ENCODE measurements at regions not wholly inside any gene's neighbourhood (a gene's known extent, or its start where the extent isn't known, plus 50 kb on each side); places are given as distances from the start of the nearest gene placed in this dataset.

GRCh38 chr7:50214126-50214670 is 90.3 kb upstream of the IKZF1 start:
- FAIRE-seq (no peak), DNase-seq (ENCODE audit: low read depth, low spot score) (no peak)
- Histone ChIP-seq H3K79me2 (ENCODE audit: control insufficient read depth, insufficient read depth, low read length) (no peaks in the 10 kb centered on the region), H3K9ac (ENCODE audit: control insufficient read depth, extremely low read depth, insufficient read depth, low read length) (no peak overlapping the region), H3K9me1 (ENCODE audit: control insufficient read depth, extremely low read depth, insufficient read depth, low read length) (no peaks in the 10 kb centered on the region), H3K4me3 (ENCODE audit: control insufficient read depth in 2 of 3, extremely low read depth in 1 of 3, insufficient read depth in 2 of 3, low read depth in 1 of 3, low read length in 3 of 3) (no peak overlapping the region), H3K36me3 (ENCODE audit: control insufficient read depth in 2 of 2, extremely low read depth in 1 of 2, insufficient read depth in 2 of 2, low read length in 2 of 2) (no peaks in the 10 kb centered on the region), H2AFZ (ENCODE audit: control insufficient read depth, low read length) (no peak overlapping the region), H3K27me3 (ENCODE audit: control insufficient read depth, extremely low read depth, insufficient read depth, low read length) (no peaks in the 10 kb centered on the region), H3K27ac (ENCODE audit: control insufficient read depth, insufficient read depth, low read length) (no peak overlapping the region), H4K20me1 (ENCODE audit: control insufficient read depth, extremely low read depth, insufficient read depth, low read length) (no peaks in the 10 kb centered on the region), H3K4me1 (ENCODE audit: control insufficient read depth, extremely low read depth, insufficient read depth, low read length) (no peaks in the 10 kb centered on the region), H3K4me2 (ENCODE audit: control insufficient read depth, extremely low read depth, insufficient read depth, low read depth, low read length) (no peak overlapping the region), H3K9me3 (ENCODE audit: control insufficient read depth, low read depth, low read length) (no peaks in the 10 kb centered on the region)
- TF ChIP-seq EZH2 (IDR thresholded peaks at IDR 0.05; ENCODE audit: low read length) = no peak
- no peak for TF ChIP-seq CTCF (optimal IDR thresholded peaks at IDR 0.05 in 1 of 3, IDR thresholded peaks at IDR 0.05 in 1 of 3, conservative IDR thresholded peaks at IDR 0.05 in 1 of 3; ENCODE audit: extremely low read depth in 1 of 3, insufficient read depth in 2 of 3, low read length in 3 of 3)
- dilution Hi-C loops (cut with MboI; ENCODE audit: extremely low pct_ligation_motif_present, low sequenced_read_pairs) = no loop called here

- dilution Hi-C loops (cut with MboI; ENCODE audit: extremely low pct_ligation_motif_present, low sequenced_read_pairs) = no loop called here
- Histone ChIP-seq H4K20me1 (ENCODE audit: control insufficient read depth, extremely low read depth, insufficient read depth, low read length) (no peaks in the 10 kb centered on the region), H2AFZ (ENCODE audit: control insufficient read depth, low read length) (no peak overlapping the region), H3K79me2 (ENCODE audit: control insufficient read depth, insufficient read depth, low read length) (no peaks in the 10 kb centered on the region), H3K4me3 (ENCODE audit: control insufficient read depth in 2 of 3, extremely low read depth in 1 of 3, insufficient read depth in 2 of 3, low read depth in 1 of 3, low read length in 3 of 3) (no peak overlapping the region), H3K27me3 (ENCODE audit: control insufficient read depth, extremely low read depth, insufficient read depth, low read length) (no peaks in the 10 kb centered on the region), H3K9me3 (ENCODE audit: control insufficient read depth, low read depth, low read length) (no peaks in the 10 kb centered on the region), H3K36me3 (ENCODE audit: control insufficient read depth in 2 of 2, extremely low read depth in 1 of 2, insufficient read depth in 2 of 2, low read length in 2 of 2) (no peaks in the 10 kb centered on the region), H3K4me1 (ENCODE audit: control insufficient read depth, extremely low read depth, insufficient read depth, low read length) (no peaks in the 10 kb centered on the region), H3K9me1 (ENCODE audit: control insufficient read depth, extremely low read depth, insufficient read depth, low read length) (no peaks in the 10 kb centered on the region), H3K4me2 (ENCODE audit: control insufficient read depth, extremely low read depth, insufficient read depth, low read depth, low read length) (no peak overlapping the region), H3K9ac (ENCODE audit: control insufficient read depth, extremely low read depth, insufficient read depth, low read length) (no peak overlapping the region), H3K27ac (ENCODE audit: control insufficient read depth, insufficient read depth, low read length) (no peak overlapping the region)
- FAIRE-seq = no peak
- DNase-seq (ENCODE audit: low read depth, low spot score) = no peak
- TF ChIP-seq EZH2 (IDR thresholded peaks at IDR 0.05; ENCODE audit: low read length) (no peak), CTCF (optimal IDR thresholded peaks at IDR 0.05 in 1 of 3, IDR thresholded peaks at IDR 0.05 in 1 of 3, conservative IDR thresholded peaks at IDR 0.05 in 1 of 3; ENCODE audit: extremely low read depth in 1 of 3, insufficient read depth in 2 of 3, low read length in 3 of 3) (no peak)
Measured at GRCh38 chr7:50213622-50214017, 90.9 kb upstream of the IKZF1 start.

Data from keratinocyte (primary cell).